Large intestine (tissue), 3 donors: ENCODE measurements at regions not wholly inside any gene's neighbourhood (a gene's known extent, or its start where the extent isn't known, plus 50 kb on each side); places are given as distances from the start of the nearest gene placed in this dataset.
A peak's percentile ranks its signal among the peaks of the same experiment; 100 is the strongest.
"Not testable (repeated sequence)": the region's sequence is repeated elsewhere in the genome, so short reads cannot be mapped to it uniquely, and the experiment has no call there.

Source experiments
- DNase-seq, 2 donors: peaks; one replicate each; pipeline versions ENCODE4 v3.0.0 to v3.0.0-alpha.2; 2013
- H3K27ac ChIP-seq: one replicate; pipeline ENCODE4 v1.5.1; 2013; ENCODE audit warnings: low read length
- H3K27me3 ChIP-seq: 2 replicates; pipeline ENCODE4 v1.6.1; 2013; ENCODE audit warnings: low read length; ENCODE audit not compliant: control insufficient read depth, insufficient read depth
- H3K36me3 ChIP-seq: 2 replicates; pipeline ENCODE4 v1.6.1; 2013; ENCODE audit warnings: low read length; ENCODE audit not compliant: control insufficient read depth, insufficient read depth
- H3K4me1 ChIP-seq: one replicate; pipeline ENCODE4 v1.6.1; 2013; ENCODE audit warnings: low read length; ENCODE audit not compliant: control insufficient read depth, insufficient read depth
- H3K4me3 ChIP-seq: one replicate; pipeline ENCODE4 v1.5.1; 2013; ENCODE audit warnings: low read length
- H3K9me3 ChIP-seq: one replicate; pipeline ENCODE4 v1.6.1; 2013; ENCODE audit warnings: mild to moderate bottlenecking, low read depth, low read length, moderate library complexity; ENCODE audit not compliant: control insufficient read depth
- WGBS: methylation state at CpG from one replicate; pipeline ENCODE4 v1.1.5; 2013; ENCODE audit warnings: low lambda C conversion rate; ENCODE audit not compliant: insufficient coverage; 5-methylcytosine and 5-hydroxymethylcytosine counted together

GRCh38 chr2:226466124-226466523, 333.5 kb downstream of the IRS1 start:
- H3K27ac ChIP-seq: peak overlapping the region; percentile 4
- peaks cover 4% of the 10 kb centered on the region for H3K4me1 ChIP-seq
- no peaks in the 10 kb centered on the region for H3K9me3 ChIP-seq
- peak in 1 of 2 donors; percentile 32 for DNase-seq
- H3K27me3 ChIP-seq: no peaks in the 10 kb centered on the region
- H3K36me3 ChIP-seq: no peaks in the 10 kb centered on the region
- H3K4me3 ChIP-seq: no peak overlapping the region
- 67% methylated on average over 1 of the region's 1 CpG for WGBS

- Histone ChIP-seq H3K4me1 (peaks cover 4% of the 10 kb centered on the region), H3K27ac (no peak overlapping the region), H3K27me3 (no peaks in the 10 kb centered on the region), H3K36me3 (no peaks in the 10 kb centered on the region), H3K4me3 (no peak overlapping the region), H3K9me3 (no peaks in the 10 kb centered on the region)
- no peak for DNase-seq
- WGBS: 83% methylated on average over 1 of the region's 4 CpGs
Observed at GRCh38 chr2:226464380-226464779, 335.2 kb downstream of the IRS1 start.

GRCh38 chr2:226463154-226463553, 336.5 kb downstream of the IRS1 start:
- DNase-seq: no peak
- H3K36me3 ChIP-seq: no peaks in the 10 kb centered on the region
- H3K27ac ChIP-seq: no peak overlapping the region
- no CpG with 5 or more reads among the region's 2 CpGs for WGBS
- H3K9me3 ChIP-seq: no peaks in the 10 kb centered on the region
- H3K4me3 ChIP-seq: no peak overlapping the region
- H3K27me3 ChIP-seq: no peaks in the 10 kb centered on the region
- peaks cover 4% of the 10 kb centered on the region for H3K4me1 ChIP-seq

GRCh38 chr2:226461981-226462380, 337.6 kb downstream of the IRS1 start:
- WGBS: no CpG with 5 or more reads among the region's 4 CpGs
- Histone ChIP-seq H3K4me1 (peaks cover 4% of the 10 kb centered on the region), H3K9me3 (no peaks in the 10 kb centered on the region), H3K27ac (no peak overlapping the region), H3K36me3 (no peaks in the 10 kb centered on the region), H3K4me3 (no peak overlapping the region), H3K27me3 (no peaks in the 10 kb centered on the region)
- no peak for DNase-seq

- H3K36me3 ChIP-seq, H3K4me1 ChIP-seq, DNase-seq, H3K27ac ChIP-seq, H3K4me3 ChIP-seq, H3K27me3 ChIP-seq: not testable (repeated sequence)
- 100% methylated on average over 1 of the region's 1 CpG for WGBS
- peaks cover 19% of the 10 kb centered on the region for H3K9me3 ChIP-seq
Observed at GRCh38 chr2:226456144-226456543, 343.5 kb downstream of the IRS1 start.

- 100% methylated on average over 2 of the region's 2 CpGs for WGBS
- Histone ChIP-seq H3K36me3 (no peaks in the 10 kb centered on the region), H3K27me3 (no peaks in the 10 kb centered on the region), H3K4me3 (no peak overlapping the region), H3K9me3 (peaks cover 19% of the 10 kb centered on the region), H3K27ac (no peak overlapping the region), H3K4me1 (peaks cover 2% of the 10 kb centered on the region)
- DNase-seq: no peak
Observed at GRCh38 chr2:226452768-226453167, 346.9 kb downstream of the IRS1 start.

- Histone ChIP-seq H3K36me3 (no peaks in the 10 kb centered on the region), H3K27me3 (no peaks in the 10 kb centered on the region), H3K9me3 (peaks cover 19% of the 10 kb centered on the region), H3K27ac (no peak overlapping the region), H3K4me3 (no peak overlapping the region), H3K4me1 (peaks cover 13% of the 10 kb centered on the region)
- no CpG with 5 or more reads among the region's 2 CpGs for WGBS
- DNase-seq: no peak
Observed at GRCh38 chr2:226451486-226451885, 348.1 kb downstream of the IRS1 start.

- Histone ChIP-seq H3K9me3 (peaks cover 19% of the 10 kb centered on the region), H3K36me3 (no peaks in the 10 kb centered on the region), H3K4me1 (peaks cover 24% of the 10 kb centered on the region), H3K27me3 (no peaks in the 10 kb centered on the region), H3K27ac (no peak overlapping the region), H3K4me3 (no peak overlapping the region)
- 100% methylated on average over 1 of the region's 6 CpGs for WGBS
- DNase-seq: no peak
Observed at GRCh38 chr2:226450141-226450540, 349.5 kb downstream of the IRS1 start.

GRCh38 chr2:226447338-226448300, 352.0 kb downstream of the IRS1 start:
- DNase-seq: peak in 1 of 2 donors; percentile 78
- Histone ChIP-seq H3K27ac (peak overlapping the region; percentile 64), H3K36me3 (no peaks in the 10 kb centered on the region), H3K27me3 (no peaks in the 10 kb centered on the region), H3K4me1 (peaks cover 44% of the 10 kb centered on the region), H3K4me3 (no peak overlapping the region), H3K9me3 (peaks cover 8% of the 10 kb centered on the region)
- WGBS: no CpG with 5 or more reads among the region's 5 CpGs

GRCh38 chr2:226446406-226447001, 353.1 kb downstream of the IRS1 start:
- Histone ChIP-seq H3K9me3 (no peaks in the 10 kb centered on the region), H3K4me1 (peaks cover 47% of the 10 kb centered on the region), H3K27me3 (no peaks in the 10 kb centered on the region), H3K27ac (peak overlapping the region; percentile 64), H3K4me3 (no peak overlapping the region), H3K36me3 (no peaks in the 10 kb centered on the region)
- no peak for DNase-seq
- no CpG with 5 or more reads among the region's 3 CpGs for WGBS
